Inflammatory macrophage (primary cell): ENCODE measurements at regions not wholly inside any gene's neighbourhood (a gene's known extent, or its start where the extent isn't known, plus 50 kb on each side); places are given as distances from the start of the nearest gene placed in this dataset.
"Not testable (repeated sequence)": the region's sequence is repeated elsewhere in the genome, so short reads cannot be mapped to it uniquely, and the experiment has no call there.

Experiments
- DNase-seq, 2 donors: peaks; one replicate each; pipeline ENCODE4 v3.0.0-alpha.2; 2020 to 2022

- no peak for DNase-seq
Observed at GRCh38 chr12:62045211-62045610, 215.0 kb upstream of the USP15 start.

GRCh38 chr12:62050785-62051184, 209.4 kb upstream of the USP15 start:
- DNase-seq = no peak

GRCh38 chr12:62069976-62070375, 190.2 kb upstream of the USP15 start:
- DNase-seq = no peak

- not testable (repeated sequence) for DNase-seq
Observed at GRCh38 chr12:62073236-62073635, 187.0 kb upstream of the USP15 start.

- DNase-seq = peak; percentile 21 to 74
Observed at GRCh38 chr12:62075870-62076269, 184.3 kb upstream of the USP15 start.

GRCh38 chr12:62078020-62078419, 182.2 kb upstream of the USP15 start:
- no peak for DNase-seq

- DNase-seq = no peak
Observed at GRCh38 chr12:62082448-62082847, 177.8 kb upstream of the USP15 start.

GRCh38 chr12:62098132-62098531, 162.1 kb upstream of the USP15 start:
- DNase-seq = no peak

- DNase-seq = no peak
Observed at GRCh38 chr12:62103748-62104147, 156.5 kb upstream of the USP15 start.

GRCh38 chr12:62106547-62107185, 153.5 kb upstream of the USP15 start:
- peak; percentile 44 to 60 for DNase-seq

GRCh38 chr12:62113366-62114011, 146.7 kb upstream of the USP15 start:
- DNase-seq = no peak

GRCh38 chr12:62116986-62117385, 143.2 kb upstream of the USP15 start:
- DNase-seq = no peak

- peak; percentile 52 to 64 for DNase-seq
Observed at GRCh38 chr12:62123721-62124203, 136.4 kb upstream of the USP15 start.

- DNase-seq = no peak
Observed at GRCh38 chr12:62127516-62127915, 132.7 kb upstream of the USP15 start.

- no peak for DNase-seq
Observed at GRCh38 chr12:62128175-62128975, 131.8 kb upstream of the USP15 start.

GRCh38 chr12:62129291-62129690, 130.9 kb upstream of the USP15 start:
- DNase-seq = no peak

- no peak for DNase-seq
Observed at GRCh38 chr12:62130402-62130801, 129.8 kb upstream of the USP15 start.

- DNase-seq = peak in 1 of 2 donors; percentile 23
Observed at GRCh38 chr12:62130834-62131552, 129.2 kb upstream of the USP15 start.

GRCh38 chr12:62133440-62133839, 126.8 kb upstream of the USP15 start:
- no peak for DNase-seq

GRCh38 chr12:62135553-62136200, 124.5 kb upstream of the USP15 start:
- DNase-seq = no peak

- DNase-seq = no peak
Observed at GRCh38 chr12:62136496-62136895, 123.7 kb upstream of the USP15 start.

- DNase-seq = no peak
Observed at GRCh38 chr12:62138527-62138926, 121.7 kb upstream of the USP15 start.
